Natural killer cell (primary cell): ENCODE measurements at regions not wholly inside any gene's neighbourhood (a gene's known extent, or its start where the extent isn't known, plus 50 kb on each side); places are given as distances from the start of the nearest gene placed in this dataset.

ENCODE experiments used
- ATAC-seq, 3 donors: fragments of 150-1000 bp in 2 of 3; fragments of 200-7000 bp in 1 of 3; cut with Tn5 transposase; 1 replicate in 1 of 3; 2 replicates in 2 of 3; pipeline ENCODE4 v1.10.0; 2021; ENCODE audit warnings: mild to moderate bottlenecking in 2 of 3, moderate library complexity in 2 of 3
- DNase-seq, 2 donors: peaks; one replicate each; pipeline versions ENCODE4 v3.0.0 to v3.0.0-alpha.2; 2013 to 2021; ENCODE audit warnings: mixed read lengths in 1 of 2
- H3K27ac ChIP-seq: one replicate; pipeline ENCODE4 v1.5.1; 2013; ENCODE audit warnings: mild to moderate bottlenecking, low read length
- H3K27me3 ChIP-seq: one replicate; pipeline ENCODE4 v1.6.1; 2013; ENCODE audit warnings: low read length; ENCODE audit not compliant: control insufficient read depth, insufficient read depth
- H3K36me3 ChIP-seq: one replicate; pipeline ENCODE4 v1.6.1; 2013; ENCODE audit warnings: low read length; ENCODE audit not compliant: control insufficient read depth, insufficient read depth
- H3K4me1 ChIP-seq: one replicate; pipeline ENCODE4 v1.6.1; 2013; ENCODE audit warnings: low read length; ENCODE audit not compliant: control insufficient read depth, insufficient read depth
- H3K4me3 ChIP-seq: one replicate; pipeline ENCODE4 v1.5.1; 2013; ENCODE audit warnings: low read length
- H3K9me3 ChIP-seq: one replicate; pipeline ENCODE4 v1.6.1; 2013; ENCODE audit warnings: low read length; ENCODE audit not compliant: control insufficient read depth, insufficient read depth
- H3K27ac Mint-ChIP-seq, 2 donors: one replicate each; pipeline ENCODE4 v1.8.0; 2022; ENCODE audit warnings: mild to moderate bottlenecking in 2 of 2, mixed read lengths in 2 of 2, moderate library complexity in 1 of 2
- H3K27me3 Mint-ChIP-seq, 2 donors: one replicate each; pipeline ENCODE4 v1.8.0; 2022; ENCODE audit warnings: low read depth in 2 of 2, mixed read lengths in 2 of 2
- H3K36me3 Mint-ChIP-seq: one replicate; pipeline ENCODE4 v1.8.0; 2022; ENCODE audit warnings: mixed read lengths
- H3K4me1 Mint-ChIP-seq, 2 donors: one replicate each; pipeline ENCODE4 v1.8.0; 2022; ENCODE audit warnings: mixed read lengths in 2 of 2
- H3K4me3 Mint-ChIP-seq: one replicate; pipeline ENCODE4 v1.8.0; 2022; ENCODE audit warnings: mild to moderate bottlenecking, moderate library complexity, mixed read lengths
- H3K9me3 Mint-ChIP-seq, 2 donors: one replicate each; pipeline ENCODE4 v1.8.0; 2022; ENCODE audit warnings: mixed read lengths in 2 of 2
- WGBS: methylation state at CpG from one replicate; pipeline ENCODE4 v1.1.7; 2013; ENCODE audit warnings: missing lambda C conversion rate; ENCODE audit not compliant: insufficient coverage; 5-methylcytosine and 5-hydroxymethylcytosine counted together
- intact Hi-C: fragments of 100-400 bp; cut with micrococcal nuclease; formaldehyde crosslinking; loops from one replicate; pipeline ENCODE4 v1.14.2; 2022
- TF ChIP-seq, protein P1 (sequence below): fragments of 200-600 bp; IDR thresholded peaks from one replicate; pipeline ENCODE4 v1.8.0; 2022; ENCODE audit warnings: antibody characterized with exemption

DNA sequence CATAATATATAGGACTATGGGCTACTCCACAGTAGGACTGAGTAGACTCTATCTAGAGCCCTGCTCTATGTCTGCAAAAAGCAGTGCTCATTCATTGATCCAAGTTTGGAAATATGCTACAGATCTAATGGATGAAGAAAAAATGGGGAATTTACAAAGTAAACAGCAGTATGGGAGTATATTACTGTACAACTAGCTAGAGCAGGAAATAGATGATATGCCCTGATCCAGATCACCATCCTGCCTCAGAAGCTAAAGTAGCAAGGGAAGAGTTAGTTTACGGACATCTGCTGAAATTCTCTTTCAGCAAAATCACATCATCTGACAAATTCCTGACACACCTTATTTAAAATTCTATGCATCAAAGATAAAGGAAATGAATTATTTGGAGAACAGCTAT lies 168.2 kb upstream of the SEMA3A start:
- H3K4me1 ChIP-seq = no peaks in the 10 kb centered on the region
- DNase-seq = no peak
- no peak overlapping the region for H3K27ac Mint-ChIP-seq
- H3K9me3 ChIP-seq = no peaks in the 10 kb centered on the region
- no peak overlapping the region for H3K27ac ChIP-seq
- no peaks in the 10 kb centered on the region for H3K36me3 ChIP-seq
- H3K36me3 Mint-ChIP-seq = no peaks in the 10 kb centered on the region
- no peaks in the 10 kb centered on the region for H3K27me3 ChIP-seq
- no peak for ATAC-seq
- H3K9me3 Mint-ChIP-seq = peaks cover 9 to 15% of the 10 kb centered on the region in 2 donors
- no peaks in the 10 kb centered on the region for H3K4me1 Mint-ChIP-seq
- no peaks in the 10 kb centered on the region for H3K27me3 Mint-ChIP-seq
- intact Hi-C loops = no loop called here
- TF ChIP-seq, protein P1, sequence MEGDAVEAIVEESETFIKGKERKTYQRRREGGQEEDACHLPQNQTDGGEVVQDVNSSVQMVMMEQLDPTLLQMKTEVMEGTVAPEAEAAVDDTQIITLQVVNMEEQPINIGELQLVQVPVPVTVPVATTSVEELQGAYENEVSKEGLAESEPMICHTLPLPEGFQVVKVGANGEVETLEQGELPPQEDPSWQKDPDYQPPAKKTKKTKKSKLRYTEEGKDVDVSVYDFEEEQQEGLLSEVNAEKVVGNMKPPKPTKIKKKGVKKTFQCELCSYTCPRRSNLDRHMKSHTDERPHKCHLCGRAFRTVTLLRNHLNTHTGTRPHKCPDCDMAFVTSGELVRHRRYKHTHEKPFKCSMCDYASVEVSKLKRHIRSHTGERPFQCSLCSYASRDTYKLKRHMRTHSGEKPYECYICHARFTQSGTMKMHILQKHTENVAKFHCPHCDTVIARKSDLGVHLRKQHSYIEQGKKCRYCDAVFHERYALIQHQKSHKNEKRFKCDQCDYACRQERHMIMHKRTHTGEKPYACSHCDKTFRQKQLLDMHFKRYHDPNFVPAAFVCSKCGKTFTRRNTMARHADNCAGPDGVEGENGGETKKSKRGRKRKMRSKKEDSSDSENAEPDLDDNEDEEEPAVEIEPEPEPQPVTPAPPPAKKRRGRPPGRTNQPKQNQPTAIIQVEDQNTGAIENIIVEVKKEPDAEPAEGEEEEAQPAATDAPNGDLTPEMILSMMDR = no peak
- no peak overlapping the region for H3K4me3 Mint-ChIP-seq
- H3K4me3 ChIP-seq = no peak overlapping the region
- WGBS = 100% methylated on average over 1 of the region's 1 CpG

DNA sequence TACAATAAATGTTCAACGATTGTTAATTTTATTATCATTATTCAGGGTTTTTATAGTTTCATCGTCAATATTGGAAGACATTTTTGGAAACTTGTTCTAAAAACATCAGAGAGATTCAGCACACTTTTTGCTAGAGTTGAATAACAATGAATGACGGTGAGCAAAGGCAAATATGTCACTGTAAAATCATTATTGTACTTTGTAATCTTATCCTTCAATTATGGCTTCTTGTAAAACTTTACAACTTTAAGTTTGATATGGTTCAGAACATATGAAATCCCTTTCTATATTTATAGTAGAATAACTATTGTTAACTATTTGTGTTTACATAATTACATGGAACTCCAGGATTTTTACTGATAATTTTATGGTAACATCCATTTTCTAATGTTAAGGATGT lies 167.8 kb upstream of the SEMA3A start:
- Histone ChIP-seq H3K9me3 (no peaks in the 10 kb centered on the region), H3K27me3 (no peaks in the 10 kb centered on the region), H3K27ac (no peak overlapping the region), H3K36me3 (no peaks in the 10 kb centered on the region), H3K4me3 (no peak overlapping the region), H3K4me1 (no peaks in the 10 kb centered on the region)
- TF ChIP-seq, protein P1 = no peak
- Mint-ChIP-seq H3K27ac (no peak overlapping the region), H3K4me1 (no peaks in the 10 kb centered on the region), H3K9me3 (peaks cover 9 to 15% of the 10 kb centered on the region in 2 donors), H3K36me3 (no peaks in the 10 kb centered on the region), H3K4me3 (no peak overlapping the region), H3K27me3 (no peaks in the 10 kb centered on the region)
- ATAC-seq (no peak), DNase-seq (no peak)
- intact Hi-C loops = no loop called here
- WGBS = 93% methylated on average over 2 of the region's 3 CpGs

DNA sequence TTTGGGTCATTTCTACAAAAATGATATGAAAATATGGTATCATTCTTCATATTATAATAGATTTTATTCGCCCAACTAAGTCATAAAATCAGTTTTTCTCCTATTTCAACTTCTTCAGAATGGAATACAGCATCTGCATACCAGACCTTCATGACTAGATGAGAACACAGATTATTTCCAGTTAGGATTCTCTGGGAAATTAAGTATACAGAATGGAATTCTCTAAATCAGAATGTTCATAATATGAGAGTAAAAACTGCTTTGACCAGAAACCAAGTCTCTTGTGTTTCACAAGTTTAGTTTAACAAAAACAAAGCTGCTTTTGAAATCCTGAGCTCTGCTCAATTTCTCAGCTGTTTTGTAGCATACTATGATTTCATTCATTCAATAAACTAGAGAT lies 160.3 kb upstream of the SEMA3A start:
- no peak for DNase-seq
- Mint-ChIP-seq H3K36me3 (no peaks in the 10 kb centered on the region), H3K27ac (no peak overlapping the region), H3K4me3 (no peak overlapping the region), H3K4me1 (no peaks in the 10 kb centered on the region), H3K9me3 (peaks cover 4 to 9% of the 10 kb centered on the region in 2 donors), H3K27me3 (no peaks in the 10 kb centered on the region)
- intact Hi-C loops = no loop called here
- ATAC-seq = no peak
- no peak overlapping the region for H3K4me3 ChIP-seq
- no peak overlapping the region for H3K27ac ChIP-seq
- WGBS = no CpG with 5 or more reads among the region's 1 CpG
- no peaks in the 10 kb centered on the region for H3K4me1 ChIP-seq
- H3K27me3 ChIP-seq = no peaks in the 10 kb centered on the region
- TF ChIP-seq, protein P1 = no peak
- H3K9me3 ChIP-seq = no peaks in the 10 kb centered on the region
- H3K36me3 ChIP-seq = no peaks in the 10 kb centered on the region

DNA sequence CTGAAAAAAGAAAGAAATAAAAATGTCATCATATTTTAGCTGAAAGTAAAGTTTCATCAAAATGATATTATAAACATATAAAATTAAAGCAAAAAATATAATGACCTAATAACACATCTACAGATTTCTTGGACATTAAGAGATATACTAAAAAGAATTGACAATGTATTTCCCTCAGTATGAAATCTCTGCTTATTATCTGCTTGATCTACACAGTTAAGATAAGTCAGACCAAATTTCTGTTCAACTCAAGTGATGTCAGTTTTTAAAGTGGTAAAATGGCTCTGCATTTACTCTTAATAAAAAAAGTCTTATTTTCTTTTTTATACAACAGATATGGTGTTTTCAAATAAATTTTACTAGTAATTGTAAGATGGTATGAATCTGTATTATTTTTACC lies 159.4 kb upstream of the SEMA3A start:
- Mint-ChIP-seq H3K36me3 (no peaks in the 10 kb centered on the region), H3K4me3 (no peak overlapping the region), H3K27me3 (no peaks in the 10 kb centered on the region), H3K9me3 (peaks cover 8 to 13% of the 10 kb centered on the region in 2 donors), H3K4me1 (no peaks in the 10 kb centered on the region), H3K27ac (no peak overlapping the region)
- ATAC-seq = no peak
- H3K4me1 ChIP-seq = no peaks in the 10 kb centered on the region
- TF ChIP-seq, protein P1 = no peak
- H3K9me3 ChIP-seq = no peaks in the 10 kb centered on the region
- no peaks in the 10 kb centered on the region for H3K36me3 ChIP-seq
- H3K27ac ChIP-seq = no peak overlapping the region
- H3K27me3 ChIP-seq = no peaks in the 10 kb centered on the region
- H3K4me3 ChIP-seq = no peak overlapping the region
- intact Hi-C loops = no loop called here
- DNase-seq = no peak
